ENCODE measurements at regions not wholly inside any gene's neighbourhood (a gene's known extent, or its start where the extent isn't known, plus 50 kb on each side); places are given as distances from the start of the nearest gene placed in this dataset.

DNA sequence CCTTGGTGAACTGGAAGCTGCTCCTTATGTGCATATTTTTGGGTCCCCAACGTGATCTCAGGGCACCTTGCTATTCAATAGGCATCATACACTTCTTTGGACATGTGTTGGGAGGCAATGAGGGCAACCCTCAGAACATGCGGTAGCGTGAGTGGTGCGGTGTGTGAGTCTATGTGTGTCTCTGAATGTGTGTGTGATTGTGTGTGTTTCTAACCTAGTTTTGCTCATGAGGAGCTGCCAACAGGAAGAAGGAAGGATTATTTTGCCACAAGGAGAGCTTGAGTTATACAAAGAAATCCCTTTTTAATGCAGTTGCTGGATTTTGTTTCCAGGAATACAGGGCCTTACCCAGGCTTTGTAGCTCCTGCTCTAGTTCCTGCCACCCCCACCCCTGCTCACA lies 75.8 kb upstream of the ITGA6 start:
- H3K27me3 ChIP-seq (ENCODE audit: control insufficient read depth in 1 of 2, insufficient read depth in 2 of 2, low read length in 2 of 2): no peaks in the 10 kb centered on the region
- peaks cover 0 to 3% of the 10 kb centered on the region in 2 donors for H3K4me1 ChIP-seq (ENCODE audit: control insufficient read depth in 2 of 2, insufficient read depth in 2 of 2, low read length in 1 of 2)
- no peaks in the 10 kb centered on the region for H3K36me3 ChIP-seq (ENCODE audit: control insufficient read depth in 2 of 2, insufficient read depth in 2 of 2, low read length in 1 of 2)
- peak overlapping the region in 1 of 2 donors; percentile 11 for H3K27ac ChIP-seq (ENCODE audit: low read depth in 2 of 2, low read length in 1 of 2)
- H3K4me3 ChIP-seq (ENCODE audit: low read depth in 1 of 2, low read length in 2 of 2): no peak overlapping the region
- H3K9me3 ChIP-seq (ENCODE audit: control insufficient read depth in 2 of 2, insufficient read depth in 1 of 2, low read depth in 1 of 2, low read length in 1 of 2): no peaks in the 10 kb centered on the region
- WGBS, 2 donors: 88% methylated on average over 4 of the region's 4 CpGs

DNA sequence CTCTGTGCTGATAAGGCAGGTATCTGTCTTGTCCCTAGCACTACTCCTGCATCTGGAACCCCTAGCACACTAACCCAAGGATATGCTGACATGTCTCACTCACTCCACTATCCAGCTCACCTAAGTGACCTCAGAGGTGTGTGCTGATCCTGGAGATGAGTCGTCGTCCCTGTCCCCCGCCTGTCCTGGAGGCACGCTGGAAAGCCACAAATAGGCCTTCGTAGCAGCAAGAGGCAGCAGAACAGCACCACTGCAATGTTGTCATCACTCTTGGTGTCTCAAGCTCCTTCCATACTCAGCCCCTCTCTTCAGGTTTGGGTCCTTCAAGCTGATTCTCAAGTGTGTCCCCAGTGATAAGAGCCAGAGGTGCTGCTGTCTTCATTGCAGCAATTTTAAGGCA lies 73.0 kb upstream of the ITGA6 start:
- Histone ChIP-seq H3K36me3 (ENCODE audit: control insufficient read depth in 2 of 2, insufficient read depth in 2 of 2, low read length in 1 of 2) (no peaks in the 10 kb centered on the region), H3K9me3 (ENCODE audit: control insufficient read depth in 2 of 2, insufficient read depth in 1 of 2, low read depth in 1 of 2, low read length in 1 of 2) (no peaks in the 10 kb centered on the region), H3K4me3 (ENCODE audit: low read depth in 1 of 2, low read length in 2 of 2) (no peak overlapping the region), H3K27ac (ENCODE audit: low read depth in 2 of 2, low read length in 1 of 2) (no peak overlapping the region), H3K27me3 (ENCODE audit: control insufficient read depth in 1 of 2, insufficient read depth in 2 of 2, low read length in 2 of 2) (no peaks in the 10 kb centered on the region), H3K4me1 (ENCODE audit: control insufficient read depth in 2 of 2, insufficient read depth in 2 of 2, low read length in 1 of 2) (peaks cover 0 to 7% of the 10 kb centered on the region in 2 donors)
- WGBS, 2 donors: 90 to 91% methylated on average over 5 of the region's 5 CpGs

DNA sequence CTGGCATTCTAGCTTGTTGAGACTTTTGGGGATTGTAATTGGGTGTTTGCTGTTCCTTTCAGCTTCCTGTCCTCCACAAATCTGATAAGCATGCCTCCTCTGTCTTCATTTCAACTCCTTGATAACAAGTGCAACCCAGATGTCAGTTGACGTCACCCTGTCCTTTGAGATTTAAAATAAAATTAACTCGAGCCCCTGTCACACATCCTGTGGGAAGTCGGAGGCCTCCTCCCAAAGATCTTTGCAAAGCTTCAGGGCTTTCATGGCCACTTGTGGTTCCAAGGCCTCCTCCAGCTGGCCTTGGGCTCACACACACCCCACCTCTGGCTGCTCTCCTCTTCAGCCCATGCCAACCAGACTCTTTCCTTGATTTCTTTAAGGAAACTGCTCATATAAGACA lies 69.9 kb upstream of the ITGA6 start:
- Histone ChIP-seq H3K36me3 (ENCODE audit: control insufficient read depth in 2 of 2, insufficient read depth in 2 of 2, low read length in 1 of 2) (no peaks in the 10 kb centered on the region), H3K4me3 (ENCODE audit: low read depth in 1 of 2, low read length in 2 of 2) (no peak overlapping the region), H3K9me3 (ENCODE audit: control insufficient read depth in 2 of 2, insufficient read depth in 1 of 2, low read depth in 1 of 2, low read length in 1 of 2) (no peaks in the 10 kb centered on the region), H3K27ac (ENCODE audit: low read depth in 2 of 2, low read length in 1 of 2) (no peak overlapping the region), H3K27me3 (ENCODE audit: control insufficient read depth in 1 of 2, insufficient read depth in 2 of 2, low read length in 2 of 2) (no peaks in the 10 kb centered on the region), H3K4me1 (ENCODE audit: control insufficient read depth in 2 of 2, insufficient read depth in 2 of 2, low read length in 1 of 2) (peaks cover 0 to 4% of the 10 kb centered on the region in 2 donors)
- WGBS, 2 donors: 73 to 75% methylated on average over 3 of the region's 3 CpGs

DNA sequence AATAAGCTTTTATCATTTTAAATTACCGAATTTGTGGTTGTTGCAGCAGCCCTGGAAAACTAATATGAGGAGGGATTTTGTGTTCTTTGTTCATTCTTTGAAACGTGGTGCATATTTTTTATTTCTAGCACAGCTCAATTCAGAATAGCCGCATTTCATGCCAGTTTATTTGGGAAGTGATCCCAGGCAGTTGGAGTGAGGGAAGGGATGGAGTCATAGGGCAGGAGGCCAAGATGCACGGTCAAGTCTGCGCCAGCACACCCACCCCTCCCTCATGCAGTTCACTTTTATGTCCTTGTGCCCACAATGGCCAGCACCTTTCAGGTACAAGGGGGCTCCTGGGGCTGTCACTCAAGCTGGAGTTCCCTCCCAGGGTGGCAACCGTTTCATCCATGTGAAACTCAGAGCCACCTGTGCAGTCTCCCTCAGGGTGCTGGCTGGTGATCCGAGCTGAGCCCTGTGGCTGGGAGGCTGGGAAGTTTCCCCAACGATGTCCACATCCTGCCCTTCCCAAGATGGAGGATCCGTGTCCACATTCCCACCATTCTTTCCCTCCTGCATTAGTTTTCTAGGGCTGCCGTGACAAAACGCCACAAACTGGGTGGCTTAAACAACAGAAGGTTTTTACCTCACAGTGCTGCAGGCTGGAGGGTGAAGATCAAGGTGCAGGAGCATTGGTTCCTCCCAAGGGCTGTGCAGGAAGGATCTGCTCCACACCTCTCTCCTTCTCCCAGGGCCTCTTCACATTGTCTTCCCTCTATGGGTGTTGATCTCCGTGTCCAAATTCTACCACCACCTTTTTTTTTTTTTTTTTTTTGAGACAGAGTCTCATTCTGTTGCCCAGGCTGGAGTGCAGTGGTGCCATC lies 68.5 kb upstream of the ITGA6 start:
- Histone ChIP-seq H3K4me1 (ENCODE audit: control insufficient read depth in 2 of 2, insufficient read depth in 2 of 2, low read length in 1 of 2) (peaks cover 0 to 4% of the 10 kb centered on the region in 2 donors), H3K36me3 (ENCODE audit: control insufficient read depth in 2 of 2, insufficient read depth in 2 of 2, low read length in 1 of 2) (no peaks in the 10 kb centered on the region), H3K27me3 (ENCODE audit: control insufficient read depth in 1 of 2, insufficient read depth in 2 of 2, low read length in 2 of 2) (no peaks in the 10 kb centered on the region), H3K4me3 (ENCODE audit: low read depth in 1 of 2, low read length in 2 of 2) (no peak overlapping the region), H3K9me3 (ENCODE audit: control insufficient read depth in 2 of 2, insufficient read depth in 1 of 2, low read depth in 1 of 2, low read length in 1 of 2) (no peaks in the 10 kb centered on the region), H3K27ac (ENCODE audit: low read depth in 2 of 2, low read length in 1 of 2) (no peak overlapping the region)
- WGBS, 2 donors: 34 to 40% methylated on average over 12 of the region's 12 CpGs

DNA sequence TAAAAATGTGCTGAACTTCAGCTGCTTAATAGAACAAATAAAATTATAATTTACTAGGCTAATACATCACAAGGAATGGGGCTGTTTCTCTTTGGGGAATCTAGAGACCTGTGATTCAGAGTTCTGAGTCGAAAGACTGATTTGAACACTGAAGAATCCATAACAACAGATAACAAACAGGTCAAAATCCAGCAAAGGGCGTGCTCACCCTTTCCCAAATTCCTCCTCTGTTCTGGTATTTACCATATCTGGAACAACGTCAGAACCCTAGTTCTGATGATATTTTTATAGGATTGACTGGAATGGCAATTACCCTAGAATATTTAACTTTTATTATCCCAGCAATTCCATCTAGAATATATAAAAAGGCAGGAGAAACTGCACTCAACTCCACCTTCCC lies 66.0 kb upstream of the ITGA6 start:
- peaks cover 0 to 4% of the 10 kb centered on the region in 2 donors for H3K4me1 ChIP-seq (ENCODE audit: control insufficient read depth in 2 of 2, insufficient read depth in 2 of 2, low read length in 1 of 2)
- no peaks in the 10 kb centered on the region for H3K27me3 ChIP-seq (ENCODE audit: control insufficient read depth in 1 of 2, insufficient read depth in 2 of 2, low read length in 2 of 2)
- H3K4me3 ChIP-seq (ENCODE audit: low read depth in 1 of 2, low read length in 2 of 2): no peak overlapping the region
- H3K9me3 ChIP-seq (ENCODE audit: control insufficient read depth in 2 of 2, insufficient read depth in 1 of 2, low read depth in 1 of 2, low read length in 1 of 2): no peaks in the 10 kb centered on the region
- H3K27ac ChIP-seq (ENCODE audit: low read depth in 2 of 2, low read length in 1 of 2): no peak overlapping the region
- H3K36me3 ChIP-seq (ENCODE audit: control insufficient read depth in 2 of 2, insufficient read depth in 2 of 2, low read length in 1 of 2): no peaks in the 10 kb centered on the region
- WGBS, 2 donors: 61 to 62% methylated on average over 3 of the region's 3 CpGs

DNA sequence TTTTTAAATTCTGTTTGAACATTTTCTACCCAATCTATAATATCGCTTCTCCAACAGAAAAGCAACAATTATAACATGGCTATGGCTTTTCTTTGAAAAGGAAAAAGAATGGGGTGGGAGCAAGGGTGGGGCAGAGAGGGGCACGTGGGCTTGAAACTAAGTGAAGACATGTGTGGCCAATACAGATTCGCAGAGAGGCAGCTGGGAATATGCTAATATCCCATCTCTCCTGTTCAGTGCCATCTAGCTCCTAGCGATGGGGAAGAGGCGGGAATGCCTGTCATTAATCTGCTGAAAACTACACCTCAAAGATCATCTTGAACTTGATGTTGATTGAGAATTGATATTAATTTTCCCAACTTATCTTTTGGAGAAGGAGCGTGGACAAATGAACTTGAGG lies 65.5 kb upstream of the ITGA6 start:
- Histone ChIP-seq H3K36me3 (ENCODE audit: control insufficient read depth in 2 of 2, insufficient read depth in 2 of 2, low read length in 1 of 2) (no peaks in the 10 kb centered on the region), H3K9me3 (ENCODE audit: control insufficient read depth in 2 of 2, insufficient read depth in 1 of 2, low read depth in 1 of 2, low read length in 1 of 2) (no peaks in the 10 kb centered on the region), H3K27ac (ENCODE audit: low read depth in 2 of 2, low read length in 1 of 2) (no peak overlapping the region), H3K4me1 (ENCODE audit: control insufficient read depth in 2 of 2, insufficient read depth in 2 of 2, low read length in 1 of 2) (peaks cover 0 to 4% of the 10 kb centered on the region in 2 donors), H3K4me3 (ENCODE audit: low read depth in 1 of 2, low read length in 2 of 2) (no peak overlapping the region), H3K27me3 (ENCODE audit: control insufficient read depth in 1 of 2, insufficient read depth in 2 of 2, low read length in 2 of 2) (no peaks in the 10 kb centered on the region)
- 91% methylated on average over 6 of the region's 6 CpGs for WGBS, 2 donors

DNA sequence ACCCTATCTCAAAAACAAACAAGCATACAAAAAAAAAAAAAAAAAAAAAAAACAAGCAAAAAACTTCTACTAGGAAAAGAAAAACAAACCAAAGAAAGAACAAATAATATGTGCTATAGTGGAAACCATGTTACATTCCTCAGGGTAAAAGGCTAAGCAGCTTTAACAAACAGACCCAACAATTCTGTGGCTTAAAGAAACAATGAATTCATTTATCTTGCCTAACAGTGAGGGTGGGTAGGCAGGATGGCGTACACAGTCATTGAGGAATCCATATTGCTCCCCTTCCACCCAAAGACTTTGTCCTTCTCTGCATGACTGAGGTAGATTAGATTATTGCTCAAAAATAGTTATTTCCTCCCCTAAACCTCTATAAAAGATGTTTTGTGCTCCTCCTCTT lies 63.1 kb upstream of the ITGA6 start:
- H3K27me3 ChIP-seq (ENCODE audit: control insufficient read depth in 1 of 2, insufficient read depth in 2 of 2, low read length in 2 of 2): no peaks in the 10 kb centered on the region
- H3K4me3 ChIP-seq (ENCODE audit: low read depth in 1 of 2, low read length in 2 of 2): no peak overlapping the region
- no peaks in the 10 kb centered on the region for H3K36me3 ChIP-seq (ENCODE audit: control insufficient read depth in 2 of 2, insufficient read depth in 2 of 2, low read length in 1 of 2)
- no peaks in the 10 kb centered on the region for H3K4me1 ChIP-seq (ENCODE audit: control insufficient read depth in 2 of 2, insufficient read depth in 2 of 2, low read length in 1 of 2)
- H3K9me3 ChIP-seq (ENCODE audit: control insufficient read depth in 2 of 2, insufficient read depth in 1 of 2, low read depth in 1 of 2, low read length in 1 of 2): no peaks in the 10 kb centered on the region
- no peak overlapping the region for H3K27ac ChIP-seq (ENCODE audit: low read depth in 2 of 2, low read length in 1 of 2)
- WGBS, 2 donors: 87 to 91% methylated on average over 1 of the region's 1 CpG

DNA sequence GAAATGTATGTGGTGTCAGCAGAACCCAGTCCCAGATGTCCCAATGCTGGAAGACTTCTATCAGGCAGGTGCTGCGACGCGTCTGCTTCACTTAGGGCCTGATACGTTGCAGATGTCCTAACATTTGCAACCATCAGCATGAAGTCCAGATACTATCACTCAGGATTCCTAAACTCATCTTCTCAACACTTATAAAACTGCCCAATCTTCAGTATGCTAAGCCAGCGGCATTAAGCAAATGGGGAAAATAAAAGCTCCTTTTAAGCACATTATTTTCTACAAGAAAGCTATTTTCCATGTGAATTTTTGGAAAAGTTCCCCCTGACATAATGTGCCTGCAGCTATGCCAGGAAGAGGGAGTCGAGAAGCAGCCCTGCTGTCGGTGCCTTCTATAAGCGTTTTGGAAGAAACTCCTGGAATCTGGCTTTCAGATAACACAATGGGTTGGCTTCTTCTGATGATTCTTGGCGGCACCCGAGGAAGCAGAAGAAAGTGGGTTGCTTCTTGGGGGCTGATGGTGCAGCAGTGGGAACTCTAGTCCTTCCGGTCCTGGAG lies 60.7 kb upstream of the ITGA6 start:
- H3K4me1 ChIP-seq (ENCODE audit: control insufficient read depth in 2 of 2, insufficient read depth in 2 of 2, low read length in 1 of 2): no peaks in the 10 kb centered on the region
- no peak overlapping the region for H3K4me3 ChIP-seq (ENCODE audit: low read depth in 1 of 2, low read length in 2 of 2)
- 78 to 87% methylated on average over 11 of the region's 11 CpGs for WGBS, 2 donors
- no peaks in the 10 kb centered on the region for H3K27me3 ChIP-seq (ENCODE audit: control insufficient read depth in 1 of 2, insufficient read depth in 2 of 2, low read length in 2 of 2)
- H3K36me3 ChIP-seq (ENCODE audit: control insufficient read depth in 2 of 2, insufficient read depth in 2 of 2, low read length in 1 of 2): no peaks in the 10 kb centered on the region
- H3K27ac ChIP-seq (ENCODE audit: low read depth in 2 of 2, low read length in 1 of 2): no peak overlapping the region
- no peaks in the 10 kb centered on the region for H3K9me3 ChIP-seq (ENCODE audit: control insufficient read depth in 2 of 2, insufficient read depth in 1 of 2, low read depth in 1 of 2, low read length in 1 of 2)

DNA sequence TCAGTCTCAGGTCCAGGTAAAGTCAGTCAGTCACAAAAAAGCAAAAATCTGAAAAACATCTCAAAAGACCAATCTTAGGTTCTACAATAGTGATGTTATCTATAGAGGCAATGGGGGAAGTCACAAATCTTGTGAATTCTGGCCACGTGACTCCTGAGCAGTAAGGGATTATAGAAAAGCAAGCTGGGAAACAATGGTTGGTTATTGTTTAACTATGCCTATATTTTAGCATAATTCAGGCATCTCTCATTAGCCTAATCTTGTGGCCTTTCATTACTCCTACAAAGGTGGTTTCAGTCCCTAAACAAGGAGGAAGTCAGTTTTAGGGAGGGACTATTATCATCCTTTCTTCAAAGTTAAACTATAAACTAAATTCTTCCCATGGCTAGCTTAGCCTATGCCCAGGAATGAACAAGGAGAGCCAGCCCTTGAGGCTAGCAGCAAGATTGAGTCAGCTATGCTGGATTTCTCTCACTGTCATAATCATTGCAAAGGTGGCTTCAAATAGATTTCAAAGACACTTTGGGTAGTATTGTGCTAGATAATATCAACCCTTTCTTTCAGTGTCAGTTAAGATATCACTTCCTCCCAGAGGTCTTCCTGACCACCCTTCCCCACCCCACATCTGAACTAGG lies 56.4 kb upstream of the ITGA6 start:
- Histone ChIP-seq H3K27me3 (ENCODE audit: control insufficient read depth in 1 of 2, insufficient read depth in 2 of 2, low read length in 2 of 2) (no peaks in the 10 kb centered on the region), H3K27ac (ENCODE audit: low read depth in 2 of 2, low read length in 1 of 2) (no peak overlapping the region), H3K4me1 (ENCODE audit: control insufficient read depth in 2 of 2, insufficient read depth in 2 of 2, low read length in 1 of 2) (no peaks in the 10 kb centered on the region), H3K36me3 (ENCODE audit: control insufficient read depth in 2 of 2, insufficient read depth in 2 of 2, low read length in 1 of 2) (no peaks in the 10 kb centered on the region), H3K4me3 (ENCODE audit: low read depth in 1 of 2, low read length in 2 of 2) (no peak overlapping the region), H3K9me3 (ENCODE audit: control insufficient read depth in 2 of 2, insufficient read depth in 1 of 2, low read depth in 1 of 2, low read length in 1 of 2) (no peaks in the 10 kb centered on the region)
- WGBS, 2 donors: 78 to 83% methylated on average over 1 of the region's 1 CpG

Data from esophagus (tissue), 2 donors.